AG09319 (cell line): ENCODE measurements at regions not wholly inside any gene's neighbourhood (a gene's known extent, or its start where the extent isn't known, plus 50 kb on each side); places are given as distances from the start of the nearest gene placed in this dataset.

Experiments
- DNase-seq: peaks from one replicate; pipeline ENCODE4 v3.0.0-alpha.2; 2010; ENCODE audit warnings: low read depth; ENCODE audit errors: extremely low read depth
- CTCF ChIP-seq: IDR thresholded peaks from 2 replicates; pipeline ENCODE4 v1.5.1; 2011; ENCODE audit warnings: low read depth, mild to moderate bottlenecking, inconsistent platforms, low read length, moderate library complexity

GRCh38 chr6:122289762-122290539 is 109.5 kb upstream of the HSF2 start:
- peak; percentile 34 for TF ChIP-seq CTCF
- no peak for DNase-seq

- no peak for DNase-seq
- no peak for TF ChIP-seq CTCF
These were observed 102.4 kb upstream of the HSF2 start for GRCh38 chr6:122297010-122297409.

- no peak for DNase-seq
- TF ChIP-seq CTCF = no peak
These were observed 97.4 kb upstream of the HSF2 start for GRCh38 chr6:122302067-122302466.

GRCh38 chr6:122307577-122307976 is 91.9 kb upstream of the HSF2 start:
- no peak for DNase-seq
- no peak for TF ChIP-seq CTCF

- no peak for DNase-seq
These were observed 91.4 kb upstream of the HSF2 start for GRCh38 chr6:122308074-122308473.

GRCh38 chr6:122315842-122316241 is 83.6 kb upstream of the HSF2 start:
- no peak for DNase-seq
- TF ChIP-seq CTCF = no peak

More at GRCh38 chr6:122308074-122308473, 91.4 kb upstream of the HSF2 start:
- no peak for TF ChIP-seq CTCF

GRCh38 chr6:122322824-122323223 is 76.6 kb upstream of the HSF2 start:
- DNase-seq = peak; percentile 2
- no peak for TF ChIP-seq CTCF
